Urinary bladder (tissue), 3 donors: ENCODE measurements at regions not wholly inside any gene's neighbourhood (a gene's known extent, or its start where the extent isn't known, plus 50 kb on each side); places are given as distances from the start of the nearest gene placed in this dataset.

Experiments used
- DNase-seq: peaks from one replicate; pipeline ENCODE4 v3.0.0-alpha.2; 2015; ENCODE audit errors: extremely low spot score
- H3K27ac ChIP-seq: one replicate; pipeline ENCODE4 v1.5.1; 2013; ENCODE audit warnings: low read depth, mild to moderate bottlenecking, moderate library complexity
- H3K36me3 ChIP-seq: one replicate; pipeline ENCODE4 v1.6.1; 2013; ENCODE audit warnings: mild to moderate bottlenecking, moderate library complexity; ENCODE audit not compliant: insufficient read depth
- H3K4me1 ChIP-seq: one replicate; pipeline ENCODE4 v1.6.1; 2013; ENCODE audit warnings: mild to moderate bottlenecking, moderate library complexity; ENCODE audit not compliant: insufficient read depth
- H3K4me3 ChIP-seq: one replicate; pipeline ENCODE4 v1.5.1; 2013; ENCODE audit warnings: low read depth, low read length
- WGBS: extraction: QIAGEN DNeasy Blood & Tissue Kit; methylation state at CpG from one replicate; pipeline ENCODE4 v1.1.7; 2013; 5-methylcytosine and 5-hydroxymethylcytosine counted together
- donor health status: healthy with polysubstance abuse.
- donor health status: healthy.

DNA sequence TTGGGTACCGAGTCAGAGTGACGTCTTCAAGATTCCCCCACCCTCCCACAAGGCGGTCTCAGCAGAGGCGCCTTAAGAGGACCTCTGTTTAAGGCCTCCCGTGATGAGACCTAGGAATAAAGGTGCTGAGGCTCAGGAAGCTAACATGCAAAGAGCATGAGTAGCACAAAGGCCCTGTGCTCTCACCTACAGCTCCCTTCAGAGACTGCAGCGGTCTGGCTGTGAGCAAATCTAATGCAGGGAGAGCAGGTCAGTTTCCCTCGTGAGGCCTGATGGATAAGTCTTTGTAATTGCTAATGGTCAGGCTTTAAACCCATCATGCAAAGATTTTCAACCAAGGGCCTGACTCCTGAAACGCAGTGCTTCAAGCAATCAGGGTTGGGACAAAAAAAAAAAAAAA, 909.3 kb upstream of the GHITM start:
- 88% methylated on average over 8 of the region's 8 CpGs for WGBS

GRCh38 chr10:83233691-83234090, 905.6 kb upstream of the GHITM start:
- 67% methylated on average over 1 of the region's 1 CpG for WGBS
- H3K36me3 ChIP-seq: no peaks in the 10 kb centered on the region
- no peak overlapping the region for H3K4me3 ChIP-seq
- DNase-seq: no peak
- no peak overlapping the region for H3K27ac ChIP-seq
- no peaks in the 10 kb centered on the region for H3K4me1 ChIP-seq

More for the DNA sequence above, 909.3 kb upstream of the GHITM start:
- H3K36me3 ChIP-seq: no peaks in the 10 kb centered on the region
- H3K4me3 ChIP-seq: no peak overlapping the region
- no peak for DNase-seq
- no peak overlapping the region for H3K27ac ChIP-seq
- no peaks in the 10 kb centered on the region for H3K4me1 ChIP-seq

DNA sequence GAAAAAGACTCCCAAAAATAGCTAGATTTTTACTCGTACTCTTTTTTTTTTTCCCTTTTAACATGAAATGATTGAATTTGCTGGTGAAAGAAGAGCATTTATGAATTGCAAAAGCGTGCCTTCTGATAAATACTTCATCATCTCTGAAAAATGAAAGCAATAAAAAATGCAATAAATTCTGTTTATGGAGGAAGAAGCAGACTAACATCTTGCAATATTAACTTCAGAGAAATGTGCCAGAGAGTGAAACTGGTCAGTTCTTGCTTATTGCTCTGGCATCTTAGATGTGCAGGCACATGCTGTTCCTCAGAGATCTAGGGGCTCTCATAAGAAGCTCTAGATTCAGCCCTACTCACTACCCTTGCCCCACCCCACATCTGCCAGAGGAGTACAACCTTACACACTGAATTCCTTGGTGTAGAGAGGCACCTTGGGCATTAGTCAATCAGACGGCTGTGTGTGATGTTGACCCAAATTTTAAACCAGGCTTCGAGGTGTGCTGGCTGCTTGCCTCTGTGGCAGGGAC, 891.1 kb upstream of the GHITM start:
- Histone ChIP-seq H3K4me1 (no peaks in the 10 kb centered on the region), H3K4me3 (no peak overlapping the region), H3K36me3 (no peaks in the 10 kb centered on the region), H3K27ac (no peak overlapping the region)
- 31% methylated on average over 4 of the region's 4 CpGs for WGBS
- DNase-seq: no peak

GRCh38 chr10:83250396-83250795, 888.9 kb upstream of the GHITM start:
- no peaks in the 10 kb centered on the region for H3K4me1 ChIP-seq
- 81% methylated on average over 1 of the region's 1 CpG for WGBS
- DNase-seq: no peak
- H3K36me3 ChIP-seq: no peaks in the 10 kb centered on the region
- no peak overlapping the region for H3K27ac ChIP-seq
- H3K4me3 ChIP-seq: no peak overlapping the region

GRCh38 chr10:83252169-83252568, 887.1 kb upstream of the GHITM start:
- Histone ChIP-seq H3K4me3 (no peak overlapping the region), H3K36me3 (no peaks in the 10 kb centered on the region), H3K4me1 (no peaks in the 10 kb centered on the region), H3K27ac (no peak overlapping the region)
- WGBS: 89% methylated on average over 3 of the region's 3 CpGs
- DNase-seq: no peak

DNA sequence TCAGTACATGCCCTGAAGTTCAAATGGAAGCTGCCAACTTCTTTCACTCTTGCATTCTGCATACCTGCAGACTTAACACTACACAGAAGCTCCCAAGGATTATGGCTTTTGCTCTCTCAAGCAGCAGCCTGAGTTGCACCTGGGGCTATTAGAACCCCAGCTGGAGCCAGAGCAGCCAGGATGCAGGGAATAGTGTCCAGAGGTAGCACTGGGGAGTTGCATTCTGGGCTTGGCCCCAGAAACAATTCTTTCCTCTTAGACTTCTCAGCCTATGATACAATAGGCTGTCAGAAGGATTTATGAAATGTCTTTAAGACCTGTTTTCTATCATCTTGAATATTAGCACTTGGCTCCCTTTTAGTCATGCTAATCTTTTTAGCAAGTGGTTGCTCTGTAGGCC, 886.7 kb upstream of the GHITM start:
- no peak for DNase-seq
- H3K4me1 ChIP-seq: no peaks in the 10 kb centered on the region

GRCh38 chr10:83253011-83253671, 886.2 kb upstream of the GHITM start:
- Histone ChIP-seq H3K36me3 (no peaks in the 10 kb centered on the region), H3K4me3 (no peak overlapping the region), H3K27ac (no peak overlapping the region), H3K4me1 (no peaks in the 10 kb centered on the region)
- DNase-seq: no peak
- 87% methylated on average over 1 of the region's 1 CpG for WGBS

More for the DNA sequence above, 886.7 kb upstream of the GHITM start:
- Histone ChIP-seq H3K4me3 (no peak overlapping the region), H3K36me3 (no peaks in the 10 kb centered on the region), H3K27ac (no peak overlapping the region)

GRCh38 chr10:83254698-83255097, 884.6 kb upstream of the GHITM start:
- H3K36me3 ChIP-seq: no peaks in the 10 kb centered on the region
- H3K4me3 ChIP-seq: no peak overlapping the region
- no peak for DNase-seq
- H3K27ac ChIP-seq: no peak overlapping the region
- 80% methylated on average over 1 of the region's 1 CpG for WGBS
- no peaks in the 10 kb centered on the region for H3K4me1 ChIP-seq

DNA sequence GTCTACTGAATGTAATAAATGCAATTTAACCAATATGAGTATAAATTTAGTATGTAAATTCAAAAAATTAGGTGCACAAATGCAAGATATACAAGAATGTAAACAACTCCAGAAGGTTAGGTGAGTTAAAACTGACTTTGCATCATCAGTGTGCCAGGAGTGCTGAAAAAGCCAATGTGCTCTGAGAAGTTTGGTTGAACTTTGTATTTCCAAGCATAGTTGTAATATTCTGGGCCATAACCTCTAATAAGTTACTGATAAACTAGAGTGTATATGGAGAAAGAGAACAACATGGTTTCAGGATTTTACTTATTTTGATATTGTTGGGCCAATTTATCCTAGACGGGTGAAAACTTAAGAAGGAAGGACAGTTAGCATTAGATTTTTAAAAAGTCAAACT, 876.9 kb upstream of the GHITM start:
- H3K4me1 ChIP-seq: no peaks in the 10 kb centered on the region
- no peak overlapping the region for H3K4me3 ChIP-seq
- WGBS: 90% methylated on average over 1 of the region's 1 CpG
- H3K36me3 ChIP-seq: no peaks in the 10 kb centered on the region
- no peak overlapping the region for H3K27ac ChIP-seq
- no peak for DNase-seq

GRCh38 chr10:83272666-83273434, 866.5 kb upstream of the GHITM start:
- Histone ChIP-seq H3K4me1 (no peaks in the 10 kb centered on the region), H3K27ac (no peak overlapping the region), H3K36me3 (no peaks in the 10 kb centered on the region), H3K4me3 (no peak overlapping the region)
- WGBS: 45% methylated on average over 3 of the region's 3 CpGs
- DNase-seq: no peak

- H3K27ac ChIP-seq: no peak overlapping the region
- H3K36me3 ChIP-seq: no peaks in the 10 kb centered on the region
- no peak overlapping the region for H3K4me3 ChIP-seq
- 38% methylated on average over 1 of the region's 1 CpG for WGBS
- no peak for DNase-seq
- H3K4me1 ChIP-seq: no peaks in the 10 kb centered on the region
Measured at GRCh38 chr10:83274088-83274487, 865.2 kb upstream of the GHITM start.

DNA sequence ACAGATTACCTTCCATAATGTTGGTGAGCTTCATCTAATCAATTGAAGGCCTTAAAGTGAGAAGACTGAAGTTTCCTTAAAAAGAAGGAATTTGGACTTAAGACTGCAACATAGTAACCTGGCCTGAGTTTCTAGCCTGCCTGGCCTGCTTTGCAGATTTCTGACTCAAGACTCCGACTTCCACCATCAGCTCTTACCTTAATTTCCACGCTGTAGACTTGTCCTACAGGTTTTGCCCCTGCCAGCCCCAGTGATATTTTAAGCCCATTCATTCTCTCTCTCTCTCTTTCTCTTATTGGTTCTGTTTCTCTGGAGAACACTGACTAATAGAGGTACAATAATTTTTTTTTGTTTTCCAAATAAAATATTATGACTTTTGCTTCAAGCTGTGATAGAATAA, 862.3 kb upstream of the GHITM start:
- Histone ChIP-seq H3K4me1 (no peaks in the 10 kb centered on the region), H3K4me3 (no peak overlapping the region), H3K27ac (no peak overlapping the region), H3K36me3 (no peaks in the 10 kb centered on the region)
- 66% methylated on average over 2 of the region's 2 CpGs for WGBS
- no peak for DNase-seq

GRCh38 chr10:83283151-83283550, 856.2 kb upstream of the GHITM start:
- Histone ChIP-seq H3K36me3 (no peaks in the 10 kb centered on the region), H3K27ac (no peak overlapping the region), H3K4me1 (no peaks in the 10 kb centered on the region), H3K4me3 (no peak overlapping the region)
- DNase-seq: no peak

GRCh38 chr10:83287374-83287773, 851.9 kb upstream of the GHITM start:
- 71% methylated on average over 2 of the region's 2 CpGs for WGBS
- no peaks in the 10 kb centered on the region for H3K4me1 ChIP-seq
- DNase-seq: no peak
- no peak overlapping the region for H3K27ac ChIP-seq
- no peak overlapping the region for H3K4me3 ChIP-seq
- no peaks in the 10 kb centered on the region for H3K36me3 ChIP-seq
